ENCODE measurements at regions not wholly inside any gene's neighbourhood (a gene's known extent, or its start where the extent isn't known, plus 50 kb on each side); places are given as distances from the start of the nearest gene placed in this dataset.

GRCh38 chr11:21892736-21893564, 299.9 kb upstream of the ANO5 start:
- POLR2A ChIA-PET: no interaction called here
- H3K27ac Mint-ChIP-seq: no peak overlapping the region
- no peak for DNase-seq

DNA sequence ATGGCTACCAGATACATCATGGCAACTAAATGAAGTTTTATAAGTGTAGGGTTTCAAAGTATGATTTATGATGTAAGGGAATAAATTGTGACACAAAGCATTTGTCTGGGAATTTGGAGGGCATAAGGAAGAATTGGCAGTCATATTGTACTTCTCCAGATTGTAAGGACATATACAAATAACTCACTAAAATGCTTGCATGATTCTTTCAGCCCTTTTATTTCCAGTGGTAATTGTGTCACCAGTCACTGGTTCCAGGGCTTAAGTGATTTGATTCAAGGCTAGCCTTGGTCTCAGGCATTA, 299.4 kb upstream of the ANO5 start:
- Mint-ChIP-seq H3K27ac (no peak overlapping the region), H3K27me3 (no peaks in the 10 kb centered on the region), H3K4me1 (no peaks in the 10 kb centered on the region), H3K4me3 (no peak overlapping the region), H3K9me3 (peaks cover 0 to 8% (median 2%) of the 10 kb centered on the region in 11 donors), H3K36me3 (no peaks in the 10 kb centered on the region)
- ATAC-seq (no peak), DNase-seq (no peak)
- no peak overlapping the region for H3K27ac ChIP-seq (ENCODE audit: low read depth, low read length)
- ChIA-PET POLR2A (no interaction called here), CTCF (no interaction called here)
- intact Hi-C loops (cut with micrococcal nuclease): no loop called here
- no peaks in the 10 kb centered on the region for H3K4me1 ChIP-seq (ENCODE audit: control insufficient read depth in 2 of 2, insufficient read depth in 2 of 2, low read length in 2 of 2)
- H3K36me3 ChIP-seq (ENCODE audit: control insufficient read depth in 2 of 3, insufficient read depth in 3 of 3, low read length in 3 of 3): no peaks in the 10 kb centered on the region
- no peak overlapping the region for H3K4me3 ChIP-seq (ENCODE audit: low read length)
- no peaks in the 10 kb centered on the region for H3K27me3 ChIP-seq (ENCODE audit: control insufficient read depth in 2 of 2, insufficient read depth in 2 of 2, low read length in 2 of 2)
- no peaks in the 10 kb centered on the region for H3K9me3 ChIP-seq (ENCODE audit: control insufficient read depth in 2 of 3, low read length in 3 of 3)

More at GRCh38 chr11:21892736-21893564, 299.9 kb upstream of the ANO5 start:
- no peaks in the 10 kb centered on the region for H3K4me1 ChIP-seq (ENCODE audit: control insufficient read depth in 2 of 2, insufficient read depth in 2 of 2, low read length in 2 of 2)
- Mint-ChIP-seq H3K4me3 (no peak overlapping the region), H3K9me3 (peaks cover 0 to 11% (median 2%) of the 10 kb centered on the region in 11 donors), H3K36me3 (no peaks in the 10 kb centered on the region), H3K4me1 (no peaks in the 10 kb centered on the region), H3K27me3 (no peaks in the 10 kb centered on the region)
- no peaks in the 10 kb centered on the region for H3K9me3 ChIP-seq (ENCODE audit: control insufficient read depth in 2 of 3, low read length in 3 of 3)
- CTCF ChIA-PET: no interaction called here
- no peaks in the 10 kb centered on the region for H3K36me3 ChIP-seq (ENCODE audit: control insufficient read depth in 2 of 3, insufficient read depth in 3 of 3, low read length in 3 of 3)
- intact Hi-C loops (cut with micrococcal nuclease): no loop called here
- H3K27ac ChIP-seq (ENCODE audit: low read depth, low read length): no peak overlapping the region
- no peak overlapping the region for H3K4me3 ChIP-seq (ENCODE audit: low read length)
- ATAC-seq: no peak
- H3K27me3 ChIP-seq (ENCODE audit: control insufficient read depth in 2 of 2, insufficient read depth in 2 of 2, low read length in 2 of 2): no peaks in the 10 kb centered on the region

DNA sequence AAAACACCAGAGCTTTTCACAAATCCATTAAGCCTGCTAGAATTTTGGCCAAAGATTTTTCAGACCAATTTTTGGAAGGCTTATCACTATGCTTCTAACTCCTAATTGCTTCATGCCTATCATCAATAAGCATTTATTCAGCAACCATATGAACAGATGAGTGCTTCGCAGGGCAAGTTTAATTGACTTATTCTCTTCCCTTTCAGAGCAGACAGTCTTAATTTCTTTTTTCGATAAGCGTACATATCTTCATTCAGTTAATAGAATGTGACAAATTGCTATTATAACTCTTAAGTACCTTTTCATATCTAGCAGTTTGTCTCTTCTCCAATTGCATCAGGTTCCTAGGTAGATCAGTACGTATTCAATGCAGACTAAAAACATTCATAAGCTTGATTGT, 298.4 kb upstream of the ANO5 start:
- CTCF ChIA-PET: no interaction called here
- H3K4me3 ChIP-seq (ENCODE audit: low read length): no peak overlapping the region
- H3K9me3 ChIP-seq (ENCODE audit: control insufficient read depth in 2 of 3, low read length in 3 of 3): no peaks in the 10 kb centered on the region
- H3K27me3 Mint-ChIP-seq: no peaks in the 10 kb centered on the region
- peaks cover 0 to 8% (median 2%) of the 10 kb centered on the region in 11 donors for H3K9me3 Mint-ChIP-seq
- intact Hi-C loops (cut with micrococcal nuclease): no loop called here
- no peak overlapping the region for H3K27ac Mint-ChIP-seq
- H3K4me1 Mint-ChIP-seq: no peaks in the 10 kb centered on the region
- H3K36me3 Mint-ChIP-seq: no peaks in the 10 kb centered on the region
- no peak overlapping the region for H3K4me3 Mint-ChIP-seq
- no peak overlapping the region for H3K27ac ChIP-seq (ENCODE audit: low read depth, low read length)
- H3K4me1 ChIP-seq (ENCODE audit: control insufficient read depth in 2 of 2, insufficient read depth in 2 of 2, low read length in 2 of 2): no peaks in the 10 kb centered on the region
- ATAC-seq: no peak
- POLR2A ChIA-PET: no interaction called here
- no peak for DNase-seq
- H3K27me3 ChIP-seq (ENCODE audit: control insufficient read depth in 2 of 2, insufficient read depth in 2 of 2, low read length in 2 of 2): no peaks in the 10 kb centered on the region
- H3K36me3 ChIP-seq (ENCODE audit: control insufficient read depth in 2 of 3, insufficient read depth in 3 of 3, low read length in 3 of 3): no peaks in the 10 kb centered on the region

DNA sequence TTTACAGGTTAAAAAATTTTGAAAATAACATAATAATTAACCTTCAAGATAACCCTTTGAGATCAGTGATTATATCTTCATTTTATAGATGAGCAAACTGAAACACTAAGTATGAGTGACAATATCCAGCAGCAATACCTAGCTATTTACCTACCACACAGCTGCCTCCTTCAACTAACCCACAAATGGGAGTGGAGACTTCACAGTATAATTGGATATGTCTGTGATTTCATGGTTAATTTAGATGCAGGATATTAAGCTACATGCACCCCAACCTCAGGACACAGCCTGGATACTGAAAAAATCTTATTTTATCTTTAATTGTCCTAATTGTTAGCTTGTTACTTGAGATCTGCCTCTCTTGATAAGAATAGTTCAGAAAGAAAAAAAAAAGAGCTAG, 297.2 kb upstream of the ANO5 start:
- Histone ChIP-seq H3K27me3 (ENCODE audit: control insufficient read depth in 2 of 2, insufficient read depth in 2 of 2, low read length in 2 of 2) (no peaks in the 10 kb centered on the region), H3K4me3 (ENCODE audit: low read length) (no peak overlapping the region), H3K36me3 (ENCODE audit: control insufficient read depth in 2 of 3, insufficient read depth in 3 of 3, low read length in 3 of 3) (no peaks in the 10 kb centered on the region), H3K9me3 (ENCODE audit: control insufficient read depth in 2 of 3, low read length in 3 of 3) (no peaks in the 10 kb centered on the region), H3K27ac (ENCODE audit: low read depth, low read length) (no peak overlapping the region), H3K4me1 (ENCODE audit: control insufficient read depth in 2 of 2, insufficient read depth in 2 of 2, low read length in 2 of 2) (no peaks in the 10 kb centered on the region)
- ATAC-seq: no peak
- Mint-ChIP-seq H3K36me3 (no peaks in the 10 kb centered on the region), H3K4me3 (no peak overlapping the region), H3K4me1 (no peaks in the 10 kb centered on the region), H3K9me3 (peaks cover 0 to 13% (median 2%) of the 10 kb centered on the region in 11 donors), H3K27me3 (no peaks in the 10 kb centered on the region), H3K27ac (no peak overlapping the region)
- DNase-seq: no peak
- ChIA-PET POLR2A (no interaction called here), CTCF (no interaction called here)
- intact Hi-C loops (cut with micrococcal nuclease): no loop called here

DNA sequence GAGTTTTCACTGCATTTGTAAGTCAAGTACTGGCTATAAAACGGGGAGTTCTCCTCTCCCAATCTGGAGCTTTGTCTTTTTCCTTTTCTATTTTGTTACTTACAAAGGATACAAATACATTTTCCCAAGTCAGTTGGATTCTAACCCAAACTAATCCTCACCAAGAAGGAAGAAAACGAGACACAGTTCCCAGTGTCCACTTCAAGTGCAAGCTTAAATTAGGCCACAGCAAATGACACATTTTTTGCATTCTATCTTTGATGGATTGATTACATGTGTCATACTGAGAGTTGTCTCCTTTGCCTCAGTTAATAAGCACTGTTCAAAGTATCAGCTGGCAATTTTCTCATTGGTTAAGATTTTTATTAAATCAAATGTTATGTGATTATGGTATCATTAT, 296.7 kb upstream of the ANO5 start:
- H3K27ac Mint-ChIP-seq: no peak overlapping the region
- intact Hi-C loops (cut with micrococcal nuclease): no loop called here
- DNase-seq (no peak), ATAC-seq (no peak)
- H3K27me3 Mint-ChIP-seq: no peaks in the 10 kb centered on the region
- no peaks in the 10 kb centered on the region for H3K36me3 Mint-ChIP-seq
- H3K4me1 ChIP-seq (ENCODE audit: control insufficient read depth in 2 of 2, insufficient read depth in 2 of 2, low read length in 2 of 2): no peaks in the 10 kb centered on the region
- CTCF ChIA-PET: no interaction called here
- H3K27ac ChIP-seq (ENCODE audit: low read depth, low read length): no peak overlapping the region
- no peak overlapping the region for H3K4me3 Mint-ChIP-seq
- no peaks in the 10 kb centered on the region for H3K9me3 ChIP-seq (ENCODE audit: control insufficient read depth in 2 of 3, low read length in 3 of 3)
- H3K4me1 Mint-ChIP-seq: no peaks in the 10 kb centered on the region
- no peaks in the 10 kb centered on the region for H3K27me3 ChIP-seq (ENCODE audit: control insufficient read depth in 2 of 2, insufficient read depth in 2 of 2, low read length in 2 of 2)
- H3K4me3 ChIP-seq (ENCODE audit: low read length): no peak overlapping the region
- peaks cover 0 to 15% (median 2%) of the 10 kb centered on the region in 11 donors for H3K9me3 Mint-ChIP-seq
- no peaks in the 10 kb centered on the region for H3K36me3 ChIP-seq (ENCODE audit: control insufficient read depth in 2 of 3, insufficient read depth in 3 of 3, low read length in 3 of 3)
- POLR2A ChIA-PET: no interaction called here

DNA sequence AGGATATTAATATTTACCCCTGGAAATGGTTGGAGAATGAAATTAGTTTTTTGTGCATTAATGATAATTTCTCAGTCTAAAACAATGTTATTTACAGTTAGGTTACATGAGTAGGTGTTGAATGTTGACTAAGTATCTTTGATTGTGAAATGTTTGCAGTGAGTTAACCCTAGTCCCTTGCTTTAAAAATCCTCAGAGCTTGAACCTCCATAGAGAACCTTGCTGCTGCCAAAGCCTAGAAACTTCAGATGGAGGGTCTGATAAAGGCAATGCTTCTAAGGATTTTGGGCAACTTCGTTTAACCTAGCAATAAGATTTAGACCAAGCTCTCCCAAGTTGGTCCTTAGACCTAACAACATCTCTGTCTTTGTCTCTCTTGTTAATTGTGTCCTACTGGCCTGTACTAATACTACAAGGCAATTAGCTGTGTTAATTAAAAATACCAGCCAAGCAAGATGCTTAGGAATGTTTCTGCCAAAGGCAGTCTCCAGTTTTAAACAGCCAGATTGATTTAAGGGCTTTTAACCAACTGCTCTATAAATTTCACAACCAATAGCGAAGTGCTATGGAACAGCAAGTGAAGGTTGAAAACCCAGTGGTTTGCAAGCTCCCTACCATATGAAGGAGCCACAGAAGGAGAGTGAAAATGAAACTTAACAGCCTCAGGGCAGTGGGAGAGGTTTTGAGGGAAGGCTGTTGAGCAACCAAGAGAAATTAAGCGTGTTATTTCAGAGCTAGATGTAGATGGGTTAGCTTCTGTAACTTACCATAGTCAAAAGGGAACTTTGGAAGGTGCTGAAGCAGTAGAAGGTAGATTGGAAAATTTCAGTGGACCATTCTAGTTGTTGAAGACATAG, 295.9 kb upstream of the ANO5 start:
- Mint-ChIP-seq H3K36me3 (no peaks in the 10 kb centered on the region), H3K27me3 (no peaks in the 10 kb centered on the region), H3K4me1 (no peaks in the 10 kb centered on the region), H3K27ac (no peak overlapping the region), H3K4me3 (no peak overlapping the region), H3K9me3 (peaks cover 0 to 15% (median 2%) of the 10 kb centered on the region in 11 donors)
- Histone ChIP-seq H3K9me3 (ENCODE audit: control insufficient read depth in 2 of 3, low read length in 3 of 3) (no peaks in the 10 kb centered on the region), H3K27me3 (ENCODE audit: control insufficient read depth in 2 of 2, insufficient read depth in 2 of 2, low read length in 2 of 2) (no peaks in the 10 kb centered on the region), H3K36me3 (ENCODE audit: control insufficient read depth in 2 of 3, insufficient read depth in 3 of 3, low read length in 3 of 3) (no peaks in the 10 kb centered on the region), H3K4me3 (ENCODE audit: low read length) (no peak overlapping the region), H3K27ac (ENCODE audit: low read depth, low read length) (no peak overlapping the region), H3K4me1 (ENCODE audit: control insufficient read depth in 2 of 2, insufficient read depth in 2 of 2, low read length in 2 of 2) (no peaks in the 10 kb centered on the region)
- ChIA-PET POLR2A (no interaction called here), CTCF (no interaction called here)
- no peak for DNase-seq
- no peak for ATAC-seq
- intact Hi-C loops (cut with micrococcal nuclease): no loop called here

DNA sequence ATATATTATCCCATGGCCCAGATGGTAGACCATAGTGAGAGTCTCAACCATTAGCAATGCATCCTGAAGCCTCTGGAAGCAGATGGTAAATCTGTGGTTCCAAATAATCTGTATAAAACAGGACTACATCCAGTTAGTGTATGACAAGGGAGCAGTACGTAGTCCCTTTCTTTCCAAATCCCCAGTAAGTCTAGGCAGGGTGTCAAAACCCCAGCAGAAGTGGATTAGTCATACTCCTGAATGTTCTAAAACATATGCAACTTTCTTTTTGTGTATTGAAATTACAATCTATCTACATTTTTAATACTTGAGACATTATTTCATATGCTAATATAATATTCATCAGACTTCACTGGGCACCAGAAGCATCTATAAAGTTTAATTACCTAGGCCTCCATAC, 295.1 kb upstream of the ANO5 start:
- ChIA-PET CTCF (no interaction called here), POLR2A (no interaction called here)
- peaks cover 0 to 15% (median 1%) of the 10 kb centered on the region in 11 donors for H3K9me3 Mint-ChIP-seq
- no peaks in the 10 kb centered on the region for H3K4me1 ChIP-seq (ENCODE audit: control insufficient read depth in 2 of 2, insufficient read depth in 2 of 2, low read length in 2 of 2)
- H3K4me3 Mint-ChIP-seq: no peak overlapping the region
- H3K27me3 Mint-ChIP-seq: no peaks in the 10 kb centered on the region
- no peak overlapping the region for H3K27ac Mint-ChIP-seq
- DNase-seq: no peak
- intact Hi-C loops (cut with micrococcal nuclease): no loop called here
- no peak overlapping the region for H3K27ac ChIP-seq (ENCODE audit: low read depth, low read length)
- no peak overlapping the region for H3K4me3 ChIP-seq (ENCODE audit: low read length)
- no peaks in the 10 kb centered on the region for H3K9me3 ChIP-seq (ENCODE audit: control insufficient read depth in 2 of 3, low read length in 3 of 3)
- no peak for ATAC-seq
- no peaks in the 10 kb centered on the region for H3K4me1 Mint-ChIP-seq
- H3K36me3 Mint-ChIP-seq: no peaks in the 10 kb centered on the region
- H3K36me3 ChIP-seq (ENCODE audit: control insufficient read depth in 2 of 3, insufficient read depth in 3 of 3, low read length in 3 of 3): no peaks in the 10 kb centered on the region
- H3K27me3 ChIP-seq (ENCODE audit: control insufficient read depth in 2 of 2, insufficient read depth in 2 of 2, low read length in 2 of 2): no peaks in the 10 kb centered on the region
